HG03558 (cell line): ENCODE measurements at regions not wholly inside any gene's neighbourhood (a gene's known extent, or its start where the extent isn't known, plus 50 kb on each side); places are given as distances from the start of the nearest gene placed in this dataset.

Experiments
- ATAC-seq: cut with Tn5 transposase; IDR thresholded peaks from one replicate; pipeline ENCODE4 v1.9.1; 2021; ENCODE audit warnings: moderate number of reproducible peaks; ENCODE audit not compliant: unreplicated experiment; ENCODE audit errors: extremely low read depth

- peak; percentile 90 for ATAC-seq
Measured at GRCh38 chr5:34499001-34499734, 157.0 kb upstream of the RAI14 start.

GRCh38 chr5:34500236-34500847, 155.8 kb upstream of the RAI14 start:
- ATAC-seq = no peak

- ATAC-seq = no peak
Measured at GRCh38 chr5:34501016-34501415, 155.1 kb upstream of the RAI14 start.

- no peak for ATAC-seq
Measured at GRCh38 chr5:34501840-34502239, 154.3 kb upstream of the RAI14 start.

- no peak for ATAC-seq
Measured at GRCh38 chr5:34502581-34502980, 153.5 kb upstream of the RAI14 start.

GRCh38 chr5:34503379-34504253, 152.5 kb upstream of the RAI14 start:
- no peak for ATAC-seq

GRCh38 chr5:34504967-34505366, 151.2 kb upstream of the RAI14 start:
- ATAC-seq = no peak

- no peak for ATAC-seq
Measured at GRCh38 chr5:34505731-34506130, 150.4 kb upstream of the RAI14 start.

- ATAC-seq = no peak
Measured at GRCh38 chr5:34507933-34508332, 148.2 kb upstream of the RAI14 start.

- no peak for ATAC-seq
Measured at GRCh38 chr5:34509392-34509791, 146.7 kb upstream of the RAI14 start.

- ATAC-seq = no peak
Measured at GRCh38 chr5:34510002-34510401, 146.1 kb upstream of the RAI14 start.

GRCh38 chr5:34511063-34511462, 145.1 kb upstream of the RAI14 start:
- ATAC-seq = no peak

GRCh38 chr5:34511481-34511880, 144.6 kb upstream of the RAI14 start:
- no peak for ATAC-seq

- ATAC-seq = no peak
Measured at GRCh38 chr5:34511915-34512314, 144.2 kb upstream of the RAI14 start.

- ATAC-seq = no peak
Measured at GRCh38 chr5:34516166-34516565, 140.0 kb upstream of the RAI14 start.

GRCh38 chr5:34516686-34517085, 139.4 kb upstream of the RAI14 start:
- no peak for ATAC-seq

- ATAC-seq = no peak
Measured at GRCh38 chr5:34517249-34517648, 138.9 kb upstream of the RAI14 start.

GRCh38 chr5:34519489-34520220, 136.5 kb upstream of the RAI14 start:
- no peak for ATAC-seq

GRCh38 chr5:34521628-34522290, 134.4 kb upstream of the RAI14 start:
- ATAC-seq = no peak
